ENCODE measurements at regions not wholly inside any gene's neighbourhood (a gene's known extent, or its start where the extent isn't known, plus 50 kb on each side); places are given as distances from the start of the nearest gene placed in this dataset.

GRCh38 chr9:119903851-119904250 is 534.6 kb upstream of the BRINP1 start:
- no peak overlapping the region for H3K27ac ChIP-seq
- TF ChIP-seq CTCF (conservative IDR thresholded peaks at IDR 0.05): no peak
- TF ChIP-seq ZFX (IDR thresholded peaks at IDR 0.05): no peak

GRCh38 chr9:119902611-119903010 is 533.4 kb upstream of the BRINP1 start:
- H3K27ac ChIP-seq: no peak overlapping the region
- TF ChIP-seq ZFX (IDR thresholded peaks at IDR 0.05) (no peak), CTCF (conservative IDR thresholded peaks at IDR 0.05) (no peak)

DNA sequence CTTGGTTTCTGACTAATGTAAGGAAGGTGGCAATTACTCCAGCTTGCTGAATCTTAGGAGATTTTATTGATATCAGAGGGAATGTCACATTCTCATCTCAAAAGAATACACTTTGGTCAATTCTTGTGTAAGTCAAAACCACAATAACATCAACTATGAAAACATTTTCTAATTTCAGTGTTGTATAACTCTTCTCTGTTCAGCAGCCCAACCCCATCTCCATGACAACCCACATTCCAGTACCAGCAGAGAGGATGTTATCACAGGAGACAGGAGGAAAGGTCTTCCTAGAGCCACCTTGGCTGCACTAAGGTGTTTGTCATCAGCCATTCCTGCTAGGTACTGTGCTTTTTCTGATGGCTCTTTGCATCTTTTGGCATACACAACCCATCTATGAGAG is 529.1 kb upstream of the BRINP1 start:
- H3K27ac ChIP-seq: no peak overlapping the region

DNA sequence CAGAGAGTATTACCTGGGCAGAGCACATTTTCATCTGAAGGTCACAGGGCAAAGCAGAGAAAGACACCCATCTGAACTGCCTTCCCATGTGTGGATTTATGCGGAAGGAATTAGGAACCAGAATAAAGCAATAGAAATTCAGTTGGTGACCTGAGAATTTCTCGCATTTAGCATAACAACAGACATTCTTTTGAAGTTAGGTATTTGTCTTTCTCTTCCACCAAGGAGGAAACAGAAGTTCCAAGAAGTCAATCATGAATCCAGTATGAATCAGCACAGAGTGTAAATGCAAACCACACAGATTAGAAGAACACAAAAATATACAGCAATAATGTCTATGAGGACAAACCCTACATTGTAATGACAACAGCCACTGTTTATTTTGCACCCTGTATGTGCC is 515.2 kb upstream of the BRINP1 start:
- H3K27ac ChIP-seq: no peak overlapping the region
- TF ChIP-seq CTCF (conservative IDR thresholded peaks at IDR 0.05) (no peak), ZFX (IDR thresholded peaks at IDR 0.05) (no peak)

More for the DNA sequence above, 529.1 kb upstream of the BRINP1 start:
- TF ChIP-seq CTCF (conservative IDR thresholded peaks at IDR 0.05) (no peak), ZFX (IDR thresholded peaks at IDR 0.05) (no peak)

DNA sequence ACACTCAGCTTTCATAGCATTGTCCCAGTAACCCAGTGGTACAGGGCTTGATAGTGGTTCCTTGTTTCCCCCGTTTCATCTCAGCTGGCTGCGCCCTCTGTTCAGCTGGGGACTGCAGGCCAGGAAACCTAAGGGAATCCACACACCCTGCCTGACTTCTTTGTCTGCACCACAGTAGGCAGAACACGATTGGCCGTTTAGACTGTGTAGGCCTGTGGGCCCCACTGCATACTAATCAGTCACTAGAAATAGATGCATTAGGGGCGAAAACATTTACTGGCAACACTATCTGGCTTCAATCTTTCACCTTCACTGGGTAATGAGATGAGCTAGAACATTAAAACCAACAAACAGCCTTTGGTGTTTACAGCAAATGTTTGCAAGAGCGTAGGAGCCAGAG is 512.7 kb upstream of the BRINP1 start:
- no peak for TF ChIP-seq ZFX (IDR thresholded peaks at IDR 0.05)
- no peak for TF ChIP-seq CTCF (conservative IDR thresholded peaks at IDR 0.05)
- no peak overlapping the region for H3K27ac ChIP-seq

DNA sequence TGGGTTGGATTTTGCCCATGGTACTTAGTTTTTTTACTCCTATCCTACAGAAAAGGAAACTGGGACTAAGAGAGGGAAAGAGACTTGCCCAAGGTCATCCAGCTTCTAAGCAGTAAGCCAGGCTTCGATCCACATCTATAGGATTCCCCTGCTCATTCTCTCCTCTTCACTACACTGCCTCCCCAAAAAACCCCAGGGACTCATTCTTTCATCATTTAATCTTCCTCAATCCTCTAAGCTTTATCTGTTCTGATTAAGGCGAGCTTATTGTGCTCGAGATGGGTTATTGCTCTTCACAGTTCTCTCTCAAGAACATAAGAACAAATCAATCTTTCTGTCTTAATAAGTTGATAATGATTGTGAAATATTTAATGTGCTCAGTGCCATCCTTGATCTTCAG is 511.1 kb upstream of the BRINP1 start:
- H3K27ac ChIP-seq: no peak overlapping the region
- TF ChIP-seq ZFX (IDR thresholded peaks at IDR 0.05) (no peak), CTCF (conservative IDR thresholded peaks at IDR 0.05) (no peak)

DNA sequence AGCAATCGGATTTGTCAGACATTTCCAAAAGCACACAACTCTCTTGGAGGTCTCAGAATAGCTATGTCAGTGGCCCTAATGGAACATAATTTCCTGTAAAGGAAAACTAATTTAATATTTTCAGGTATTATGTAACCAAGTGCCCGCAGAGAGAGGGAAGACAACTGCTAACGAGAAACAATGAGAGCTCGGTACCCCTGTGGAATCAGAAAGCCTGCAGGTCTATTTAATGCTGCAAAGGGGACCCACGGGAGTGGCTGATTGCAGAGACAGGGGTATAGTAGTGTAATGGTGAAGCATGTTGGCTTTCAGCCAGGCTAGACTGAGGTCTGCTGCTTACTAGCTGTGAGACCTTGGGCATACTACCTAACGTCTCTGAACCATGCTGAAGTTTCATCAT is 508.1 kb upstream of the BRINP1 start:
- TF ChIP-seq CTCF (conservative IDR thresholded peaks at IDR 0.05): no peak
- no peak for TF ChIP-seq ZFX (IDR thresholded peaks at IDR 0.05)

More for the DNA sequence above, 508.1 kb upstream of the BRINP1 start:
- no peak overlapping the region for H3K27ac ChIP-seq
